H9 (cell line): ENCODE measurements at regions not wholly inside any gene's neighbourhood (a gene's known extent, or its start where the extent isn't known, plus 50 kb on each side); places are given as distances from the start of the nearest gene placed in this dataset.

ENCODE experiments used
- DNase-seq: peaks from one replicate; pipeline ENCODE4 v3.0.0-alpha.2; 2017
- H2AFZ ChIP-seq: one replicate; pipeline ENCODE4 v1.6.1; 2013; ENCODE audit warnings: mild to moderate bottlenecking, low read length, control low read depth, moderate library complexity
- H2AK5ac ChIP-seq: 2 replicates; pipeline ENCODE4 v1.6.1; 2013; ENCODE audit warnings: low read length, control low read depth, mixed read lengths; ENCODE audit not compliant: insufficient read length
- H2BK120ac ChIP-seq: one replicate; pipeline ENCODE4 v1.6.1; 2013; ENCODE audit warnings: low read depth, mild to moderate bottlenecking, low read length, control low read depth, inconsistent platforms; ENCODE audit not compliant: poor library complexity, severe bottlenecking
- H2BK12ac ChIP-seq: 2 replicates; pipeline ENCODE4 v1.6.1; 2013; ENCODE audit warnings: low read length, control low read depth, mixed read lengths, low read depth; ENCODE audit not compliant: insufficient read length
- H2BK15ac ChIP-seq: 2 replicates; pipeline ENCODE4 v1.6.1; 2013; ENCODE audit warnings: low read depth, low read length, control low read depth
- H2BK20ac ChIP-seq: one replicate; pipeline ENCODE4 v1.6.1; 2013; ENCODE audit warnings: low read depth, mild to moderate bottlenecking, low read length, control low read depth, inconsistent platforms; ENCODE audit not compliant: poor library complexity, severe bottlenecking
- H2BK5ac ChIP-seq: 2 replicates; pipeline ENCODE4 v1.6.1; 2013; ENCODE audit warnings: low read length, control low read depth, mixed read lengths; ENCODE audit not compliant: insufficient read length
- H3K14ac ChIP-seq: 2 replicates; pipeline ENCODE4 v1.6.1; 2013; ENCODE audit warnings: low read length, control low read depth; ENCODE audit not compliant: insufficient read depth
- H3K18ac ChIP-seq: 2 replicates; pipeline ENCODE4 v1.6.1; 2013; ENCODE audit warnings: low read depth, mild to moderate bottlenecking, mixed read lengths, low read length, control low read depth; ENCODE audit not compliant: insufficient read length
- H3K23ac ChIP-seq: 2 replicates; pipeline ENCODE4 v1.6.1; 2013; ENCODE audit warnings: low read length, control low read depth, mixed read lengths, low read depth; ENCODE audit not compliant: insufficient read length
- H3K23me2 ChIP-seq: 2 replicates; pipeline ENCODE4 v1.6.1; 2013; ENCODE audit warnings: low read depth, mild to moderate bottlenecking, mixed read lengths, low read length, control low read depth; ENCODE audit not compliant: insufficient read length, poor library complexity, severe bottlenecking
- H3K27ac ChIP-seq: 2 replicates; pipeline ENCODE4 v1.5.1; 2013; ENCODE audit warnings: low read length, control low read depth, mixed read lengths, low read depth; ENCODE audit not compliant: insufficient read length
- H3K27me3 ChIP-seq: 2 replicates; pipeline ENCODE4 v1.6.1; 2013; ENCODE audit warnings: low read length, control low read depth, inconsistent platforms; ENCODE audit not compliant: insufficient read depth
- H3K4ac ChIP-seq: 2 replicates; pipeline ENCODE4 v1.6.1; 2013; ENCODE audit warnings: low read depth, mild to moderate bottlenecking, control low read depth, inconsistent platforms, low read length, moderate library complexity
- H3K4me1 ChIP-seq: 2 replicates; pipeline ENCODE4 v1.6.1; 2013; ENCODE audit warnings: low read length, control low read depth, inconsistent platforms; ENCODE audit not compliant: insufficient read depth
- H3K4me2 ChIP-seq: 2 replicates; pipeline ENCODE4 v1.6.1; 2013; ENCODE audit warnings: low read length, control low read depth, mixed read lengths; ENCODE audit not compliant: insufficient read length, insufficient read depth
- H3K56ac ChIP-seq: 2 replicates; pipeline ENCODE4 v1.6.1; 2013; ENCODE audit warnings: low read depth, mild to moderate bottlenecking, mixed read lengths, low read length, control low read depth; ENCODE audit not compliant: insufficient read length
- H3K79me1 ChIP-seq: 2 replicates; pipeline ENCODE4 v1.6.1; 2013; ENCODE audit warnings: low read depth, mild to moderate bottlenecking, moderate library complexity, low read length, control low read depth, inconsistent platforms; ENCODE audit not compliant: insufficient read depth, poor library complexity, severe bottlenecking
- H3K79me2 ChIP-seq: 2 replicates; pipeline ENCODE4 v1.6.1; 2013; ENCODE audit warnings: low read length, control low read depth, inconsistent platforms; ENCODE audit not compliant: insufficient read depth
- H3K9ac ChIP-seq: 2 replicates; pipeline ENCODE4 v1.6.1; 2013; ENCODE audit warnings: low read length, control low read depth, mixed read lengths; ENCODE audit not compliant: insufficient read length; ENCODE audit errors: extremely low read depth
- H3K9me3 ChIP-seq: one replicate; pipeline ENCODE4 v1.6.1; 2013; ENCODE audit warnings: low read depth, low read length, inconsistent platforms; ENCODE audit not compliant: control insufficient read depth
- H3T11ph ChIP-seq: one replicate; pipeline ENCODE4 v1.6.1; 2013; ENCODE audit warnings: mild to moderate bottlenecking, low read length, control low read depth, inconsistent platforms
- H4K20me1 ChIP-seq: one replicate; pipeline ENCODE4 v1.6.1; 2013; ENCODE audit not compliant: control insufficient read depth, insufficient read length, insufficient read depth
- H4K5ac ChIP-seq: 2 replicates; pipeline ENCODE4 v1.6.1; 2013; ENCODE audit warnings: low read depth, mild to moderate bottlenecking, mixed read lengths, low read length, control low read depth; ENCODE audit not compliant: insufficient read length
- H4K8ac ChIP-seq: replicated peaks from 2 replicates; pipeline ENCODE4 v1.6.1; 2013; ENCODE audit warnings: low read length, control low read depth, mixed read lengths, low read depth; ENCODE audit not compliant: insufficient read length
- H4K91ac ChIP-seq: 2 replicates; pipeline ENCODE4 v1.6.1; 2013; ENCODE audit warnings: low read depth, mild to moderate bottlenecking, moderate library complexity, mixed read lengths, low read length, control low read depth; ENCODE audit not compliant: insufficient read length
- H3K27ac Mint-ChIP-seq, 3 experiments: 2 replicates in 2 of 3; 3 replicates in 1 of 3; pipeline ENCODE4 v1.8.0; 2020 to 2021; ENCODE audit warnings: mixed read lengths in 3 of 3, mild to moderate bottlenecking in 1 of 3, moderate library complexity in 1 of 3
- H3K27me3 Mint-ChIP-seq: 2 replicates; pipeline ENCODE4 v1.8.0; 2021; ENCODE audit warnings: low read depth, mild to moderate bottlenecking, moderate library complexity, mixed read lengths
- H3K36me3 Mint-ChIP-seq, 3 experiments: 2 replicates in 2 of 3; 3 replicates in 1 of 3; pipeline ENCODE4 v1.8.0; 2020 to 2021; ENCODE audit warnings: low read depth in 3 of 3, mixed read lengths in 3 of 3; ENCODE audit not compliant: insufficient read depth in 1 of 3
- H3K4me1 Mint-ChIP-seq, 2 experiments: 2 replicates each; pipeline ENCODE4 v1.8.0; 2020; ENCODE audit warnings: mixed read lengths in 2 of 2
- H3K4me3 Mint-ChIP-seq, 2 experiments: 2 replicates in 1 of 2; 3 replicates in 1 of 2; pipeline ENCODE4 v1.8.0; 2020 to 2021; ENCODE audit warnings: mild to moderate bottlenecking in 2 of 2, mixed read lengths in 2 of 2, moderate library complexity in 1 of 2
- H3K9me3 Mint-ChIP-seq, 2 experiments: 2 replicates in 1 of 2; 3 replicates in 1 of 2; pipeline ENCODE4 v1.8.0; 2020; ENCODE audit warnings: mild to moderate bottlenecking in 2 of 2, mixed read lengths in 2 of 2, moderate library complexity in 1 of 2
- WGBS: extraction: QIAGEN DNeasy Blood & Tissue Kit; methylation state at CpG from one replicate; pipeline ENCODE4 v1.1.7; 2013; ENCODE audit warnings: missing lambda C conversion rate, low lambda C conversion rate, mixed read lengths; ENCODE audit not compliant: insufficient read length; ENCODE audit errors: extremely low coverage; 5-methylcytosine and 5-hydroxymethylcytosine counted together
- TF ChIP-seq, protein P1 (sequence below): fragments of 200-600 bp; sonication (generic); conservative IDR thresholded peaks from 3 replicates; pipeline ENCODE4 v1.8.0; 2021; ENCODE audit warnings: antibody characterized with exemption, mild to moderate bottlenecking

DNA sequence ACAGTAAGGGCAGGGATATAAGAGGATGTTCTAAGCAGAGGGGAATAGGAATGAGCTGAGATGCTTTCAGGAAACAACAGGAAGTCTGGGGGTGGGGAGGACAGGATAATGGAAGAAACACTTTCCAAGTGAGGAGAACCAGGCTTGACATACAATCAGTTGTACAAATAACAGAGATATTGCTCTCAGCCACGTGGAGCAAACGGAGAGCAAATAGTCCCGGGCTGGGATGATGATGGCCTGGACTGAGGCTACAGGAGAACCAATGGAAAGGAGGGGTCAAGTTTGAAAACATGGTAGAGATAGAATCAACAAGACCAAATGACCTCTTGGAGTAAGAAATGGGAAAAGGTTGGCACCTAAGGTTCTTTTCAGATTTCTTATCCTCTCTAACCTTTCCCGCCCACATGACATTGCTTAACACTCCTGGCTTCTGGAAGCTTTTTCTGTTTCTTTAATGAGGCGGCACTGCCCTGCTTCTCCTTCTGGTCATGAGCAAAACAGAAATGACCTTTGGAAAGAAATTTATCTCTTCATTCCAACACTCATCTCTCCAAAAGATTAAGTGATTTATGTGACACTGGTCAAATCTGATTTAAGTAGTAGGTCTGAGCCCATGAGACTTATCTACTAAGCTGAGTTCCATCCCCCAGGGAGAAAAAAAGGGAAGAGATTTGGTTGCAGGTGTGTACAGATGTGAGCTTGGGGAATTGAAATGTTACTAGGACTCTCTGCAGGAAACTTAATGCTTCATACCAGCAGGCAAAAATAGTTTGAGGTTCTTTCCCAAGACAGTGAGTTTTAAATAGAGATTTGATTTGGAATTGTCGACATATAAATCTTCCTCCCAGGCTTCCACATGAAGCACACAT, 442.9 kb upstream of the HNRNPA3 start:
- no peak overlapping the region for H3K4ac ChIP-seq
- TF ChIP-seq, protein P1, sequence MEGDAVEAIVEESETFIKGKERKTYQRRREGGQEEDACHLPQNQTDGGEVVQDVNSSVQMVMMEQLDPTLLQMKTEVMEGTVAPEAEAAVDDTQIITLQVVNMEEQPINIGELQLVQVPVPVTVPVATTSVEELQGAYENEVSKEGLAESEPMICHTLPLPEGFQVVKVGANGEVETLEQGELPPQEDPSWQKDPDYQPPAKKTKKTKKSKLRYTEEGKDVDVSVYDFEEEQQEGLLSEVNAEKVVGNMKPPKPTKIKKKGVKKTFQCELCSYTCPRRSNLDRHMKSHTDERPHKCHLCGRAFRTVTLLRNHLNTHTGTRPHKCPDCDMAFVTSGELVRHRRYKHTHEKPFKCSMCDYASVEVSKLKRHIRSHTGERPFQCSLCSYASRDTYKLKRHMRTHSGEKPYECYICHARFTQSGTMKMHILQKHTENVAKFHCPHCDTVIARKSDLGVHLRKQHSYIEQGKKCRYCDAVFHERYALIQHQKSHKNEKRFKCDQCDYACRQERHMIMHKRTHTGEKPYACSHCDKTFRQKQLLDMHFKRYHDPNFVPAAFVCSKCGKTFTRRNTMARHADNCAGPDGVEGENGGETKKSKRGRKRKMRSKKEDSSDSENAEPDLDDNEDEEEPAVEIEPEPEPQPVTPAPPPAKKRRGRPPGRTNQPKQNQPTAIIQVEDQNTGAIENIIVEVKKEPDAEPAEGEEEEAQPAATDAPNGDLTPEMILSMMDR, result no peak
- DNase-seq, result no peak
- H3K79me1 ChIP-seq, result no peaks in the 10 kb centered on the region
- peaks cover 8% of the 10 kb centered on the region for H3K4me1 ChIP-seq
- H3K18ac ChIP-seq, result no peak overlapping the region
- H4K8ac ChIP-seq, result no peak overlapping the region
- H4K20me1 ChIP-seq, result no peaks in the 10 kb centered on the region
- H2AFZ ChIP-seq, result no peak overlapping the region
- no peak overlapping the region for H3K23ac ChIP-seq
- no peak overlapping the region for H2BK12ac ChIP-seq
- H3K23me2 ChIP-seq, result no peaks in the 10 kb centered on the region
- H3K4me2 ChIP-seq, result no peak overlapping the region
- no CpG with 5 or more reads among the region's 6 CpGs for WGBS
- H3K27ac ChIP-seq, result no peak overlapping the region
- no peak overlapping the region for H4K5ac ChIP-seq
- no peak overlapping the region for H3K14ac ChIP-seq
- H3K9ac ChIP-seq, result no peak overlapping the region
- Mint-ChIP-seq H3K9me3 (peaks cover 36 to 39% of the 10 kb centered on the region in 2 experiments), H3K27me3 (peaks cover 9% of the 10 kb centered on the region), H3K4me1 (peaks cover 20 to 25% of the 10 kb centered on the region in 2 experiments), H3K4me3 (no peak overlapping the region), H3K27ac (0 out of 7 replicates have a peak overlapping the region, but pooled peaks of 1 of the 3 experiments have one; percentile 16), H3K36me3 (peaks cover 31 to 43% (median 32%) of the 10 kb centered on the region in 3 experiments)
- peaks cover 23% of the 10 kb centered on the region for H3K9me3 ChIP-seq
- no peak overlapping the region for H2BK120ac ChIP-seq
- no peaks in the 10 kb centered on the region for H3K79me2 ChIP-seq
- no peak overlapping the region for H2AK5ac ChIP-seq
- no peak overlapping the region for H3K56ac ChIP-seq
- H2BK20ac ChIP-seq, result no peak overlapping the region
- no peak overlapping the region for H4K91ac ChIP-seq
- no peak overlapping the region for H2BK15ac ChIP-seq
- no peaks in the 10 kb centered on the region for H3K27me3 ChIP-seq
- no peak overlapping the region for H2BK5ac ChIP-seq
- no peak overlapping the region for H3T11ph ChIP-seq
